ENCODE measurements at regions not wholly inside any gene's neighbourhood (a gene's known extent, or its start where the extent isn't known, plus 50 kb on each side); places are given as distances from the start of the nearest gene placed in this dataset.
"Not testable (repeated sequence)": the region's sequence is repeated elsewhere in the genome, so short reads cannot be mapped to it uniquely, and the experiment has no call there.

DNA sequence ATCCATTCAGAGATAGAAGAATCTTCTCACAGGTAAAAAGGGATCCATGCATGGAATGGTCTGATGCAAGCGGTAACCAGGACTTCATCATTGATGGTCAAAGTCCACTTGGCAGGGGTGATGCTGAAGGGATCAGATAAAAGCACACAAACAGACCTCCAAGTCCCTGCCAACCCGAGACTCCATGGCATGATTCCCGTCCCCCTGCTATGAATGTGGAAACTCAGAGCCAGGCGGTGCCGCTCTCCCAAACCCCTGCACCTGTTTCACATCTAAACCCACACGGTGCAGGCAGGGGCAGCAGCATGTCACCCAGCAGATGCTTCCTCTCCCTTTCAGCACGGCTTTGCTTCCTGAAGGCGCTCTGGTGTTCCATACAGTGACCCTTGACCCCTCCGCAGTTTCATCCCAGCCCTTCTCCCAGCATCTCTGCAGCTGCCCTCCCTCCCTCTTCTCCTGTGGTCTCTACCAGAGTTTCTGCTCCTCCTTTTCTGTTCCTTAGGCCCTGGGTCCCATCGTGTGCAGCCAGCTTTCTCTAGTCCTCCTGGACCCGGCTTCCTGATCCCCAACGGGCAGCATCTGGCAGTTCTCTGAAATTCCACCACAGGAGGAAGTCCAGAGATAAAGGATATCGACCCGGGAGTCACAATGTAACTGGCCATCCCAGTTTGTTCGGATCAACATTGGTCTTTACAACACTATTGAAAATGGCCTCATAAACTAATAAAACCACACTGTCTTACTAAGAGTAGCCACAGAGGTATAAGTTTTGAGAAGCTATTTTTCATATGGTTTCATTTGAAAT, 235.0 kb downstream of the TTLL2 start:
- H3K4me3 ChIP-seq (ENCODE audit: low read depth, low read length) = no peak overlapping the region
- H3K27me3 ChIP-seq (ENCODE audit: control insufficient read depth, insufficient read depth, low read length) = no peaks in the 10 kb centered on the region
- no peak for DNase-seq (ENCODE audit: low read depth)
- no peaks in the 10 kb centered on the region for H3K36me3 ChIP-seq (ENCODE audit: control insufficient read depth, insufficient read depth, low read length)
- TF ChIP-seq, protein P1, sequence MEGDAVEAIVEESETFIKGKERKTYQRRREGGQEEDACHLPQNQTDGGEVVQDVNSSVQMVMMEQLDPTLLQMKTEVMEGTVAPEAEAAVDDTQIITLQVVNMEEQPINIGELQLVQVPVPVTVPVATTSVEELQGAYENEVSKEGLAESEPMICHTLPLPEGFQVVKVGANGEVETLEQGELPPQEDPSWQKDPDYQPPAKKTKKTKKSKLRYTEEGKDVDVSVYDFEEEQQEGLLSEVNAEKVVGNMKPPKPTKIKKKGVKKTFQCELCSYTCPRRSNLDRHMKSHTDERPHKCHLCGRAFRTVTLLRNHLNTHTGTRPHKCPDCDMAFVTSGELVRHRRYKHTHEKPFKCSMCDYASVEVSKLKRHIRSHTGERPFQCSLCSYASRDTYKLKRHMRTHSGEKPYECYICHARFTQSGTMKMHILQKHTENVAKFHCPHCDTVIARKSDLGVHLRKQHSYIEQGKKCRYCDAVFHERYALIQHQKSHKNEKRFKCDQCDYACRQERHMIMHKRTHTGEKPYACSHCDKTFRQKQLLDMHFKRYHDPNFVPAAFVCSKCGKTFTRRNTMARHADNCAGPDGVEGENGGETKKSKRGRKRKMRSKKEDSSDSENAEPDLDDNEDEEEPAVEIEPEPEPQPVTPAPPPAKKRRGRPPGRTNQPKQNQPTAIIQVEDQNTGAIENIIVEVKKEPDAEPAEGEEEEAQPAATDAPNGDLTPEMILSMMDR (IDR thresholded peaks at IDR 0.05; ENCODE audit: insufficient read depth, low read depth, low read length) = no peak
- CTCF ChIA-PET = no interaction called here
- POLR2A ChIA-PET = no interaction called here

DNA sequence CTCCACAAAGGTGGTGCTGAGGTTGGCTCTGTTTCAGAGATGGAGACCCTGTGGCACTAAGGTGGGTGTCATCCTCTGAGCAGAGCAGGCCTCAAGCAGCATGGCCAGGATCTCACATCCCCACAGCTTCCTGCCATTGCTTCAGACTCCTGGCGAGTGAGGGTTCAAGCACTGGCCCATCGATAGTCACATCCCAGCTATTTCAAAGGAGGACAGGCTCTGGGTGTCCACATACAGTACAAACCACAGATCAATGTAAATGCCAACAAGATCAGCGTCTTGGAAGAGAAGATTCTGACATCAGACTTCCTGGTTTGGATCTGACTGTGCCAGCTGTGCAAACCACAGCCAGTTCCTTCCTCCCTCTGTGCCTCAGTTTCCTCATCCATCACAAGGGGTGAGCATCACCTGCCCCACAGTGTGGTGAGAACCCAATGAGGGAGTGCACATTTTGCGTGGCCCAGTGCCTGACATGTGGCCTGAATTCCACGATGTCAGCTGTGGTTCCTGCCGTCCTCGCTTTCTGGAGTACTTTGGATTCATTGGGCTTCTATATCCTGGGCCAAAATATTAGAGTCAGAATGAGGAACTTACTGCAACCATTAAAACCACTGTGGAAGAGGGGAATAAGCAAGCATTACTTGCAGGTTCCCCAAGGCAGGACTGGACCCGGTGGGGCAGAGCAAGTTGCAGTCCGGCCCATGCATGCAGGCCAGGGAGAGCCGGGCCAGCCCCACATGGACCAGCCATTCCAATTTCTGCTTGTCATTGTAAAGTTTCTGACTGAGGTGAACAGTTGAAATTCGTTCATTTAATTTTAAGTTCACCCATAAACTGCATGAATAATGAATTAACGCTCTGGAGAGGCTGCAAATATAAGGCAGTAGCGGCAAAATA, 236.0 kb downstream of the TTLL2 start:
- ChIA-PET CTCF (no interaction called here), POLR2A (no interaction called here)
- Histone ChIP-seq H3K36me3 (ENCODE audit: control insufficient read depth, insufficient read depth, low read length) (no peaks in the 10 kb centered on the region), H3K27me3 (ENCODE audit: control insufficient read depth, insufficient read depth, low read length) (no peaks in the 10 kb centered on the region), H3K4me3 (ENCODE audit: low read depth, low read length) (no peak overlapping the region)
- TF ChIP-seq, protein P1 (IDR thresholded peaks at IDR 0.05; ENCODE audit: insufficient read depth, low read depth, low read length) = no peak
- DNase-seq (ENCODE audit: low read depth) = no peak

DNA sequence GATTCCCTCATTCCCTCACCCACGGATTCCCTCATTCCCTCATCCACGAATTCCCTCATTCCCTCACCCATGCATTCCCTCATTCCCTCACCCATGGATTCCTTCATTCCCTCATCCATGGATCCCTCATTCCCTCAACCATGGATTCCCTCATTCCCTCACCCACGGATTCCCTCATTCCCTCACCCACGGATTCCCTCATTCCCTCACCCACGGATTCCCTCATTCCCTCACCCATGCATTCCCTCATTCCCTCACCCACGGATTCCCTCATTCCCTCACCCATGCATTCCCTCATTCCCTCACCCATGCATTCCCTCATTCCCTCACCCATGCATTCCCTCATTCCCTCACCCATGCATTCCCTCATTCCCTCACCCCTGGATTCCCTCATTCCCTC, 238.0 kb downstream of the TTLL2 start:
- POLR2A ChIA-PET; H3K4me3 ChIP-seq (ENCODE audit: low read depth, low read length); DNase-seq (ENCODE audit: low read depth); H3K27me3 ChIP-seq (ENCODE audit: control insufficient read depth, insufficient read depth, low read length); CTCF ChIA-PET; H3K36me3 ChIP-seq (ENCODE audit: control insufficient read depth, insufficient read depth, low read length): not testable (repeated sequence)

DNA sequence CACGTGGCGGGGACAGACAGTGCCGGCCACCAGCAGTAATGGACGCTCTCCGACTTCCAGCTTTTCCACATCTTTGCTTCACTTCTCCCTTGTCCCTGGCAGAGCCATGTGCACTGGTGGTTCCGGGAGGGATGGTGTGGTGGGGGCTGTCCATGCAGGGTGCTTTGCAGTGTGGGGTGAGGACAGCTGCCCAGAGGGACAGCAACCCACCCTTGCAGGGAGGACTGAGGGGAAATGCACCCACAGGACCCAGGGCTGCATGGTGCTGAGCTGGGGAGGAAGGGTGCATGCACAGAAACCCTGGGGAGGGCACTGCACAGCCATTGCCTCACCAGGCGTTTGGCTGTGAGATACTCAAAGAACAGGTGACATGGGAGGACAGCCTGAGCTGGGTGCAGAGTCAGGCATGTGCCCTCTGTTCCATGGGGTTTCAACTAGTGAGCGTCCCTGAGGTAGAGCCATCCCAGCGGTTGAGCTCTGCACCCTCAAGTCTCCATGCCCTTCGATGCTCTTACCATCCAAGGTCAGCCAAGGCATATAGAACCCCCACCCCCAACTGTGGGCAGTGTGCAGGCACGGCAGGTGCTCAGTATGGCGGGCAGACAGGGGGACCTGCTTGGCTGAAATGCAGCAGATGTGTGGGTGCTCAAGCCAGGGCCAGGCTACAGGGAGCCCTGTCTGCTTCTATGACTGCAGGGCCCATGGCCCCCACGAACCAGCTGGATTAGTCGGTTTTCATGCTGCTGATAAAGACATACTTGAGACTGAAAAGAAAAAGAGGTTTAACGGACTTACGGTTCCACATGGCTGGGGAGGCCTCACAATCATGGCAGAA, 239.7 kb downstream of the TTLL2 start:
- Histone ChIP-seq H3K27me3 (ENCODE audit: control insufficient read depth, insufficient read depth, low read length) (no peaks in the 10 kb centered on the region), H3K36me3 (ENCODE audit: control insufficient read depth, insufficient read depth, low read length) (no peaks in the 10 kb centered on the region), H3K4me3 (ENCODE audit: low read depth, low read length) (no peak overlapping the region)
- CTCF ChIA-PET = no interaction called here
- TF ChIP-seq, protein P1 (IDR thresholded peaks at IDR 0.05; ENCODE audit: insufficient read depth, low read depth, low read length) = no peak
- POLR2A ChIA-PET = no interaction called here
- DNase-seq (ENCODE audit: low read depth) = no peak

DNA sequence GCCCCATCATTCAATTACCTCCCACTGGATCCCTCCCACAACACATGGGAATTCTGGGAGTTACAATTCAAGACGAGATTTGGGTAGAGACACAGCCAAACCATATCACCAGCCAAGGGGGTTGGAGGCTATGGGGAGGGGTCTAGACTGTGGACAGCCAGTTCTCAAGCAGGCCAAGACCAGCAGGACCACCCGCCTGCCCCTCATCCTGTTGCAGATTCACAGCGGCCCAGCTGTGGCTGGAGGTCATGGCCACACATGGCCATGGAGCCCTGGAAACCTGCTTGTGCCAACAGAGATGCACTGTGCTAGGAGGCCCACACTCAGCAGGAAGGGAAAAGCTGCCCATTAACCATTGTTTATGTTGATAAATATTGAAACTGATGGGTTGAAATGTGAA, 240.5 kb downstream of the TTLL2 start:
- no peaks in the 10 kb centered on the region for H3K27me3 ChIP-seq (ENCODE audit: control insufficient read depth, insufficient read depth, low read length)
- H3K4me3 ChIP-seq (ENCODE audit: low read depth, low read length) = no peak overlapping the region
- DNase-seq (ENCODE audit: low read depth) = no peak
- TF ChIP-seq, protein P1 (IDR thresholded peaks at IDR 0.05; ENCODE audit: insufficient read depth, low read depth, low read length) = no peak
- no peaks in the 10 kb centered on the region for H3K36me3 ChIP-seq (ENCODE audit: control insufficient read depth, insufficient read depth, low read length)
- POLR2A ChIA-PET = no interaction called here
- CTCF ChIA-PET = no interaction called here
